ENCODE measurements at regions not wholly inside any gene's neighbourhood (a gene's known extent, or its start where the extent isn't known, plus 50 kb on each side); places are given as distances from the start of the nearest gene placed in this dataset.

DNA sequence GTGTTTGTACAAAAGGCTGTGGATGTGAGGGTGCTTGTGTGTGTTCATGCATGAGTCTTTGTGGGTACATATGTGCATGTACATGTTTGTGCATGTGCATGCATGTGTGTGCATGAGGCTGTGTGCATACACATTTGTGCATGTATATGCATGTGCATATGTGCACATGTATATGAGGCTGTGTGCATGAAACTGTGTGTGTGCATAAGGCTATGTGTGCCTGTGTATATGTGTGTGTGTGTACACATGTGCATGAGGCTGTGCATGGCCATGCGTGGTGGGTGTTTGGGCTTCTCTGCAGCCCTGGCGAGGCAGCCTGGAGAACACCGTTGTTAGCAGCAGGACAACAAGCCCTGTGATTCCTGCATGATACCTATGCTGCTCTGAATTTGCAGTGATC, 207.7 kb upstream of the ADCY1 start:
- Mint-ChIP-seq H3K36me3 (ENCODE audit: insufficient read depth, unreplicated experiment) (no peaks in the 10 kb centered on the region), H3K9me3 (ENCODE audit: unreplicated experiment) (no peaks in the 10 kb centered on the region), H3K27ac (ENCODE audit: unreplicated experiment) (no peak overlapping the region), H3K4me3 (ENCODE audit: unreplicated experiment) (no peak overlapping the region), H3K27me3 (ENCODE audit: insufficient read depth, unreplicated experiment) (peaks cover 18% of the 10 kb centered on the region), H3K4me1 (ENCODE audit: low read depth, unreplicated experiment) (no peaks in the 10 kb centered on the region)
- TF ChIP-seq, protein P1, sequence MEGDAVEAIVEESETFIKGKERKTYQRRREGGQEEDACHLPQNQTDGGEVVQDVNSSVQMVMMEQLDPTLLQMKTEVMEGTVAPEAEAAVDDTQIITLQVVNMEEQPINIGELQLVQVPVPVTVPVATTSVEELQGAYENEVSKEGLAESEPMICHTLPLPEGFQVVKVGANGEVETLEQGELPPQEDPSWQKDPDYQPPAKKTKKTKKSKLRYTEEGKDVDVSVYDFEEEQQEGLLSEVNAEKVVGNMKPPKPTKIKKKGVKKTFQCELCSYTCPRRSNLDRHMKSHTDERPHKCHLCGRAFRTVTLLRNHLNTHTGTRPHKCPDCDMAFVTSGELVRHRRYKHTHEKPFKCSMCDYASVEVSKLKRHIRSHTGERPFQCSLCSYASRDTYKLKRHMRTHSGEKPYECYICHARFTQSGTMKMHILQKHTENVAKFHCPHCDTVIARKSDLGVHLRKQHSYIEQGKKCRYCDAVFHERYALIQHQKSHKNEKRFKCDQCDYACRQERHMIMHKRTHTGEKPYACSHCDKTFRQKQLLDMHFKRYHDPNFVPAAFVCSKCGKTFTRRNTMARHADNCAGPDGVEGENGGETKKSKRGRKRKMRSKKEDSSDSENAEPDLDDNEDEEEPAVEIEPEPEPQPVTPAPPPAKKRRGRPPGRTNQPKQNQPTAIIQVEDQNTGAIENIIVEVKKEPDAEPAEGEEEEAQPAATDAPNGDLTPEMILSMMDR (IDR thresholded peaks at IDR 0.05; ENCODE audit: insufficient read depth in 1 of 2, low read depth in 1 of 2, low read length in 1 of 2, severe bottlenecking in 1 of 2, unreplicated experiment in 1 of 2), result no peak
- Histone ChIP-seq H3K4me3 (ENCODE audit: low read depth, low read length) (no peak overlapping the region), H3K4me1 (no peaks in the 10 kb centered on the region), H3K27me3 (replicated peaks; ENCODE audit: control insufficient read depth, insufficient read depth, low read length) (no peaks in the 10 kb centered on the region), H3K36me3 (ENCODE audit: control insufficient read depth, insufficient read depth, low read length) (no peaks in the 10 kb centered on the region), H3K9me3 (no peaks in the 10 kb centered on the region; the same call in 1 of the 2 replicates)
- ChIA-PET POLR2A (no interaction called here), CTCF (no interaction called here)
- DNase-seq, result no peak
- intact Hi-C loops (cut with micrococcal nuclease; ENCODE audit: unreplicated experiment), result no loop called here
- BruUV-seq (replicated peaks), result no TSS peak

DNA sequence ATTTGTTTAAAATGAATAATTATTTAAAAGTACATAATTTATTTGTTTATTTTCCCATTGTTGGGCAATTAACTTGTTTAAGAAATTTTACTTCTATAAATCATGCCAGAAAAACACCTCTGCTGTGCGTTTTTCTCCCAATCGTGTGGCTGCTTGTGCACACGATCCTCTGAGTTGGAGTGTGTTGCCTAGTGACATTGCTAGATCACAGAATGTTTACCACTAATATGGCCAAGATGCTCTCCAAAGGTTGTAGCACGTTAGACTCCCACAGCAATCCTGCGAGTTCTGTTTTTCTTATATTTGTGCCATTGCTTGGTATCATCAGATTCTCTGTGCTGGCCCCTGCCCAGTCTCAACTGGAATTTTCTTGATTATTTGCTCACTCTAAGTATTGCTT, 207.1 kb upstream of the ADCY1 start:
- no peak for DNase-seq
- no peaks in the 10 kb centered on the region for H3K36me3 Mint-ChIP-seq (ENCODE audit: insufficient read depth, unreplicated experiment)
- TF ChIP-seq, protein P1 (IDR thresholded peaks at IDR 0.05; ENCODE audit: insufficient read depth in 1 of 2, low read depth in 1 of 2, low read length in 1 of 2, severe bottlenecking in 1 of 2, unreplicated experiment in 1 of 2), result no peak
- ChIA-PET CTCF (no interaction called here), POLR2A (no interaction called here)
- intact Hi-C loops (cut with micrococcal nuclease; ENCODE audit: unreplicated experiment), result no loop called here
- no peaks in the 10 kb centered on the region for H3K9me3 Mint-ChIP-seq (ENCODE audit: unreplicated experiment)
- H3K4me1 Mint-ChIP-seq (ENCODE audit: low read depth, unreplicated experiment), result no peaks in the 10 kb centered on the region
- H3K27me3 Mint-ChIP-seq (ENCODE audit: insufficient read depth, unreplicated experiment), result peaks cover 18% of the 10 kb centered on the region
- BruUV-seq (replicated peaks), result no TSS peak
- Histone ChIP-seq H3K36me3 (ENCODE audit: control insufficient read depth, insufficient read depth, low read length) (no peaks in the 10 kb centered on the region), H3K4me3 (ENCODE audit: low read depth, low read length) (no peak overlapping the region), H3K4me1 (no peaks in the 10 kb centered on the region), H3K27me3 (replicated peaks; ENCODE audit: control insufficient read depth, insufficient read depth, low read length) (no peaks in the 10 kb centered on the region), H3K9me3 (no peaks in the 10 kb centered on the region; the same call in 1 of the 2 replicates)
- H3K27ac Mint-ChIP-seq (ENCODE audit: unreplicated experiment), result no peak overlapping the region
- no peak overlapping the region for H3K4me3 Mint-ChIP-seq (ENCODE audit: unreplicated experiment)

DNA sequence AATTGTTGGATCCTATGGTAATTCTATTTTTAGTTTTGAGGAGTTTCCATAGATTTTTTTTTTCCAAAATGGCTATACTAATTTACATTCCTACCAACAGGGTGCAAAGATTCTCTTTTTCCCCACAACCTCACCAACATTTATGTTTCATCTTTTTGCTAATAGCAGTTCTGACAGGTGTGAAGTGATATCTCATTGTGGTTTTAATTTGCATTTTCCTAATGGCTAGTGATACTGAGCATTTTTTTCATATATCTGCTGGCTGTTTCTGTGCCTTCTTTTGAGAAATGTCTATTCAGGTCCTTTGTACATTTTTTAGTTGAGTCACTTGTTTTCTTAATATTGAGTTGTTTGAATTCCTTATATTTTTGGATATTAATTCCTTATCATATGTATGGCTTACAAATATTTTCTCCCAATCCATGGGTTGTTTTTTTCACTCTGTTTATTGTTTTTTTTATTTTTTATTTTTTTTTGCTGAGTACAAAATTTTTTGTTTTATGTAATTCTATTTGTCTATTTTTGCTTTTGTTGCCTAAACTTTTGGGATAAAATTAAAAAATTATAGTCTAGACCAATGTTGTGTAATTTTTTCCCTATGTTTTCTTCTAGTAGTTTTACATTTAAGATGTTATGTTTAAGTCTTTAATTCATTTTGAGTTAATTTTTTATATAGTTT, 205.9 kb upstream of the ADCY1 start:
- H3K4me1 ChIP-seq, result no peaks in the 10 kb centered on the region
- no peaks in the 10 kb centered on the region; the same call in 1 of the 2 replicates for H3K9me3 ChIP-seq
- H3K27me3 ChIP-seq (replicated peaks; ENCODE audit: control insufficient read depth, insufficient read depth, low read length), result no peaks in the 10 kb centered on the region
- no peak for DNase-seq
- H3K4me3 ChIP-seq (ENCODE audit: low read depth, low read length), result no peak overlapping the region
- peaks cover 10% of the 10 kb centered on the region for H3K27me3 Mint-ChIP-seq (ENCODE audit: insufficient read depth, unreplicated experiment)
- ChIA-PET CTCF (no interaction called here), POLR2A (no interaction called here)
- H3K4me3 Mint-ChIP-seq (ENCODE audit: unreplicated experiment), result no peak overlapping the region
- no peaks in the 10 kb centered on the region for H3K36me3 Mint-ChIP-seq (ENCODE audit: insufficient read depth, unreplicated experiment)
- no peaks in the 10 kb centered on the region for H3K4me1 Mint-ChIP-seq (ENCODE audit: low read depth, unreplicated experiment)
- no TSS peak for BruUV-seq (replicated peaks)
- TF ChIP-seq, protein P1 (IDR thresholded peaks at IDR 0.05; ENCODE audit: insufficient read depth in 1 of 2, low read depth in 1 of 2, low read length in 1 of 2, severe bottlenecking in 1 of 2, unreplicated experiment in 1 of 2), result no peak
- intact Hi-C loops (cut with micrococcal nuclease; ENCODE audit: unreplicated experiment), result no loop called here
- no peak overlapping the region for H3K27ac Mint-ChIP-seq (ENCODE audit: unreplicated experiment)
- H3K36me3 ChIP-seq (ENCODE audit: control insufficient read depth, insufficient read depth, low read length), result no peaks in the 10 kb centered on the region
- H3K9me3 Mint-ChIP-seq (ENCODE audit: unreplicated experiment), result no peaks in the 10 kb centered on the region

Measured in Caco-2 (cell line).